ENCODE measurements at regions not wholly inside any gene's neighbourhood (a gene's known extent, or its start where the extent isn't known, plus 50 kb on each side); places are given as distances from the start of the nearest gene placed in this dataset.

DNA sequence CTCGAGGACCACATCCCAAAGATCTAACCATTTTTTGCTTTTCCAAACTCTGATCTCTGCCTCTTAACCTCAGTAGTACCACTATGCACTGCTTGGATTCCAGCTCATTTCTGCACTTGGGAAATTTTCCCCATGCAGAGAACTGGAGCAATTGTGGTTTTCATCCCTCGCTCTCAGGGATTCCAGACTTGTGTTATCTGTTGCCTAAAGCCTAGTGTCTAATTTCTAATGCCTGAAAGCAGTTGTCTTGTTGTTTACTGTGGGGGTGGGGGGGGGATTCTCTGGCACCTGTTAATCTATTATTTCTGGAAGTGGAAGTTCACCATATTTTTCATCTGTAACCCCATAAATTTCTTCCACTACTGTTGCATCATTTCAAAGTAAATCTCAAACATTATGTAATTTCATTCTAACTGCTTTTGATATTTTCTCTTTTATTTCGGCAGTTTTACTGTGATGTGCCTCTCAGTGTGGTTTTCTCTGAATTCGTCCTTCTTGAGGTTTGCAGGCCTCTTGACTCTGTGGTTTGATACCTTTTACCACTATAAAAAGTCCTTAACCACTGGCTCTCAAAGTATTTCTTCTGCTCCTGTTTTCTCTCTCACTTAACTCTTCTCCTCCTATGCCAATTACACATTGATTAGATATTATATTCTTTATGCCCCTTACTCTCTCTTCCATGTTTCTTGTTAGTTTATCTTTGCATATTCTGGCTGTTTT, 205.6 kb upstream of the EOLA2 start:
- ATAC-seq, result no peak
- peaks cover 0 to 15% (median under 1%) of the 10 kb centered on the region in 5 donors for H3K27me3 Mint-ChIP-seq
- peaks cover 0 to 1% (median 0%) of the 10 kb centered on the region in 7 donors for H3K4me1 Mint-ChIP-seq
- peaks cover 0 to 4% (median 0%) of the 10 kb centered on the region in 5 donors for H3K36me3 Mint-ChIP-seq
- no peak overlapping the region for H3K27ac Mint-ChIP-seq
- Histone ChIP-seq H3K9me3 (ENCODE audit: control insufficient read depth in 2 of 3, low read length in 3 of 3) (no peaks in the 10 kb centered on the region), H3K27me3 (ENCODE audit: control insufficient read depth in 2 of 2, insufficient read depth in 2 of 2, low read length in 2 of 2) (no peaks in the 10 kb centered on the region), H3K4me3 (ENCODE audit: low read length) (no peak overlapping the region), H3K27ac (ENCODE audit: low read depth, low read length) (no peak overlapping the region), H3K36me3 (ENCODE audit: control insufficient read depth in 2 of 3, insufficient read depth in 3 of 3, low read length in 3 of 3) (no peaks in the 10 kb centered on the region), H3K4me1 (ENCODE audit: control insufficient read depth in 2 of 2, insufficient read depth in 2 of 2, low read length in 2 of 2) (no peaks in the 10 kb centered on the region)
- intact Hi-C loops (cut with micrococcal nuclease), result no loop called here
- ChIA-PET POLR2A (no interaction called here), CTCF (no interaction called here)
- peak overlapping the region in 1 of 10 donors; percentile 25 for H3K4me3 Mint-ChIP-seq
- H3K9me3 Mint-ChIP-seq, result peaks cover 0 to 24% (median 7%) of the 10 kb centered on the region in 11 donors
- DNase-seq, result no peak

DNA sequence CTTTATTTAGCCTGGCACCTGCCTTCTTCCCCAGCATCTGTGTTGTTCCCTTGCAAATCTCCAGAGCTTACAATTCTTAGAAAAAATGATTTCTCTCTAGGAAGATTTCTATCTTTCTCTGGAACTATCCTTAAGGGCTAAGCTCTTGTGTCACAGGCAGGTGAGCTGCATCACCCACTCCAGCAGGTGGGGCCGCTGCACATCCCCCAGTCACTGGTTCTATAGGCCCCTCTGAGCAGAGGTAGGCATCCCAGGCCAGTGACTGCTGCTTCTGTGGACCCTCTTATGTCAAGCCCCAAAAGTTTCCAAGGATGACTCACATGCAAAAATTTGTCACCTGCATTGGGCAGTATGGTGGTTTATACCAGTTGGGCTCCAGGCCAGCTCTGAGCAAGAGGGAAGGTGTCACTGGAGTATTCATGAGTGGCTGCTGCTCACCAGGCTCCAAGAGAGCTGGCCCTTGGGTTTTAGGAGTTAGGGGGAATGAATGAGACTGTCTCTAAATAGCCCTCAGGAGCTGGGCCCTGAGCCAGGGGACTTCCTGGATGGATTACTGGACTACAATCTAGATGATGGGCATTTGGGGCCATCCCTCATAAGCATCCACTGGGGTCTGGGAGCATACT, 208.1 kb upstream of the EOLA2 start:
- Histone ChIP-seq H3K36me3 (ENCODE audit: control insufficient read depth in 2 of 3, insufficient read depth in 3 of 3, low read length in 3 of 3) (no peaks in the 10 kb centered on the region), H3K4me1 (ENCODE audit: control insufficient read depth in 2 of 2, insufficient read depth in 2 of 2, low read length in 2 of 2) (no peaks in the 10 kb centered on the region), H3K9me3 (ENCODE audit: control insufficient read depth in 2 of 3, low read length in 3 of 3) (no peaks in the 10 kb centered on the region), H3K27ac (ENCODE audit: low read depth, low read length) (no peak overlapping the region), H3K4me3 (ENCODE audit: low read length) (no peak overlapping the region), H3K27me3 (ENCODE audit: control insufficient read depth in 2 of 2, insufficient read depth in 2 of 2, low read length in 2 of 2) (no peaks in the 10 kb centered on the region)
- DNase-seq (no peak), ATAC-seq (no peak)
- Mint-ChIP-seq H3K4me3 (no peak overlapping the region), H3K4me1 (peaks cover 0 to 3% (median 0%) of the 10 kb centered on the region in 7 donors), H3K36me3 (peaks cover 0 to 4% (median 0%) of the 10 kb centered on the region in 5 donors), H3K9me3 (peaks cover 0 to 22% (median 7%) of the 10 kb centered on the region in 11 donors), H3K27me3 (peaks cover 0 to 13% (median 4%) of the 10 kb centered on the region in 5 donors), H3K27ac (no peak overlapping the region)
- CTCF ChIA-PET, result no interaction called here
- intact Hi-C loops (cut with micrococcal nuclease), result no loop called here
- POLR2A ChIA-PET, result no interaction called here

- no peak for ATAC-seq
- no peak overlapping the region for H3K4me3 Mint-ChIP-seq
These were observed 210.7 kb upstream of the EOLA2 start for GRCh38 chrX:150148749-150149672.

DNA sequence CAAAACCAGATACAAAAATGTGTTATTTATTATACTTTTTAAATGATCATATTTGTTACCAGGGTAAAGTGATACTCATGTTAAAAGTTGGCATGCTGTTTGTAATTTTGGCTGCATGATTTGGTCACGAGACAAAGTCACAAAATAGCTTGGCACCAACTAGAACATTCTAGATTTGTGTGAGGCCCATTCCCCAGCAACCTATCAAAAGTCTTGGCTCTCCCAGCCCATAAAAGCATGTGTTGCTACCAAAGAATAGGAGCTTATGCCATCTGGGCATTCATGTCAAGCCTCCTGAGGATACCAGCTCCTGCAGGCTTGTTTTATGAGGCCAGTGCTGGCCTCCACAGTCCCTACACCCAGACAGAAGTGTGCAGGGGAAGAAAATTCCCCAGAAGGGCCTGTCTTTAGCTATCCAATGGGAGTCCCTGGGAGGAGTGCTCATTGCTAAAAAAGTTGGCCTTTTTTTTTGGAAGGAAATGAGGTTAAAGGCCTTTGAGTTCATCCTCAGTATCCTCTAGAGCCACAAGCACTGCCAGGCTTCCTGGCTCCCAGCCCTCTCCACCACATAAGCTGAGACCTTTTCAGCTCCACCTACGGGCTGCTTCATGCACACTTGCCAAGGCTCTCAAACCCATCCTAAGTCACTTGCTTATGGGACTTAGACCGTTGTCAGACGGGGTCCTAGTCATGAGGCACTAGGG, 211.9 kb upstream of the EOLA2 start:
- no peak overlapping the region for H3K4me3 ChIP-seq (ENCODE audit: low read length)
- no peaks in the 10 kb centered on the region for H3K9me3 ChIP-seq (ENCODE audit: control insufficient read depth in 2 of 3, low read length in 3 of 3)
- no peak overlapping the region for H3K27ac ChIP-seq (ENCODE audit: low read depth, low read length)
- H3K4me1 Mint-ChIP-seq, result peaks cover 0 to 3% (median 0%) of the 10 kb centered on the region in 7 donors
- ATAC-seq (no peak), DNase-seq (no peak)
- no peaks in the 10 kb centered on the region for H3K36me3 Mint-ChIP-seq
- H3K27me3 Mint-ChIP-seq, result peaks cover 0 to 4% (median 0%) of the 10 kb centered on the region in 5 donors
- no peak overlapping the region for H3K27ac Mint-ChIP-seq
- CTCF ChIA-PET, result no interaction called here
- no peaks in the 10 kb centered on the region for H3K36me3 ChIP-seq (ENCODE audit: control insufficient read depth in 2 of 3, insufficient read depth in 3 of 3, low read length in 3 of 3)
- H3K4me3 Mint-ChIP-seq, result no peak overlapping the region
- no peaks in the 10 kb centered on the region for H3K27me3 ChIP-seq (ENCODE audit: control insufficient read depth in 2 of 2, insufficient read depth in 2 of 2, low read length in 2 of 2)
- POLR2A ChIA-PET, result no interaction called here
- intact Hi-C loops (cut with micrococcal nuclease), result no loop called here
- no peaks in the 10 kb centered on the region for H3K4me1 ChIP-seq (ENCODE audit: control insufficient read depth in 2 of 2, insufficient read depth in 2 of 2, low read length in 2 of 2)
- H3K9me3 Mint-ChIP-seq, result peaks cover 0 to 1% (median 0%) of the 10 kb centered on the region in 11 donors

More at GRCh38 chrX:150148749-150149672, 210.7 kb upstream of the EOLA2 start:
- H3K9me3 ChIP-seq (ENCODE audit: control insufficient read depth in 2 of 3, low read length in 3 of 3), result no peaks in the 10 kb centered on the region
- no peak for DNase-seq
- Mint-ChIP-seq H3K27me3 (peaks cover 0 to 4% (median 0%) of the 10 kb centered on the region in 5 donors), H3K4me1 (peaks cover 0 to 3% (median 0%) of the 10 kb centered on the region in 7 donors), H3K36me3 (no peaks in the 10 kb centered on the region), H3K27ac (no peak overlapping the region), H3K9me3 (peaks cover 0 to 4% (median 0%) of the 10 kb centered on the region in 11 donors)
- ChIA-PET CTCF (no interaction called here), POLR2A (no interaction called here)
- H3K27me3 ChIP-seq (ENCODE audit: control insufficient read depth in 2 of 2, insufficient read depth in 2 of 2, low read length in 2 of 2), result no peaks in the 10 kb centered on the region
- no peaks in the 10 kb centered on the region for H3K4me1 ChIP-seq (ENCODE audit: control insufficient read depth in 2 of 2, insufficient read depth in 2 of 2, low read length in 2 of 2)
- H3K27ac ChIP-seq (ENCODE audit: low read depth, low read length), result no peak overlapping the region
- intact Hi-C loops (cut with micrococcal nuclease), result loop anchor here in 1 of 2 donors (1.0 kb wide), 1 partner anchor 13 kb away; no protein-coding TSS in a partner anchor
- H3K4me3 ChIP-seq (ENCODE audit: low read length), result no peak overlapping the region
- H3K36me3 ChIP-seq (ENCODE audit: control insufficient read depth in 2 of 3, insufficient read depth in 3 of 3, low read length in 3 of 3), result no peaks in the 10 kb centered on the region

DNA sequence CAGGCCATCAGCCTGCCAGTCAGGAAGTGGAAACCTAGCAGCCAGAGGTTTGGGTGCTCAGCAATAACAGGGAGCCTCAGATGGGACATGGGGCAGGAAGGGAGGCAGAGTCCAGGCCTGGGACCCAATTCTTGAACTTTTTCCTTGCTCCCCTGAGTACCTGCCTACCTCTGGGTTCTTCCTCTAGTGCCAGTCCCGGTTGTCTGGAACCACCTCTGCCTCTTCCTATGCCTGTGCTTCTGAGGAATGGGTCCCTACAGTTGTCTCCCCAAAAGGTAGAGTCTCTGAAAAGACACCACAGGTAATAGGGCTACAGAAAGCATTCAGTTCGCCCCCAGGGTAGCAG, 212.4 kb upstream of the MAMLD1 start:
- H3K9me3 ChIP-seq (ENCODE audit: control insufficient read depth in 2 of 3, low read length in 3 of 3), result no peaks in the 10 kb centered on the region
- CTCF ChIA-PET, result no interaction called here

GRCh38 chrX:150152036-150152435, 211.1 kb upstream of the MAMLD1 start:
- H3K27me3 ChIP-seq (ENCODE audit: control insufficient read depth in 2 of 2, insufficient read depth in 2 of 2, low read length in 2 of 2), result no peaks in the 10 kb centered on the region
- H3K36me3 ChIP-seq (ENCODE audit: control insufficient read depth in 2 of 3, insufficient read depth in 3 of 3, low read length in 3 of 3), result no peaks in the 10 kb centered on the region
- Mint-ChIP-seq H3K4me3 (no peak overlapping the region), H3K36me3 (no peaks in the 10 kb centered on the region), H3K4me1 (peaks cover 0 to 3% (median 0%) of the 10 kb centered on the region in 7 donors), H3K9me3 (peaks cover 0 to 1% (median 0%) of the 10 kb centered on the region in 11 donors), H3K27me3 (peaks cover 0 to 4% (median 0%) of the 10 kb centered on the region in 5 donors), H3K27ac (no peak overlapping the region)
- ATAC-seq, result no peak
- no peaks in the 10 kb centered on the region for H3K9me3 ChIP-seq (ENCODE audit: control insufficient read depth in 2 of 3, low read length in 3 of 3)
- no peak overlapping the region for H3K4me3 ChIP-seq (ENCODE audit: low read length)
- CTCF ChIA-PET, result no interaction called here
- POLR2A ChIA-PET, result no interaction called here
- no peaks in the 10 kb centered on the region for H3K4me1 ChIP-seq (ENCODE audit: control insufficient read depth in 2 of 2, insufficient read depth in 2 of 2, low read length in 2 of 2)
- intact Hi-C loops (cut with micrococcal nuclease), result no loop called here
- H3K27ac ChIP-seq (ENCODE audit: low read depth, low read length), result no peak overlapping the region
- DNase-seq, result no peak

More for the DNA sequence above, 212.4 kb upstream of the MAMLD1 start:
- ATAC-seq (no peak), DNase-seq (no peak)
- H3K27ac Mint-ChIP-seq, result no peak overlapping the region
- H3K9me3 Mint-ChIP-seq, result peaks cover 0 to 1% (median 0%) of the 10 kb centered on the region in 11 donors
- intact Hi-C loops (cut with micrococcal nuclease), result no loop called here
- Histone ChIP-seq H3K4me3 (ENCODE audit: low read length) (no peak overlapping the region), H3K27ac (ENCODE audit: low read depth, low read length) (no peak overlapping the region), H3K36me3 (ENCODE audit: control insufficient read depth in 2 of 3, insufficient read depth in 3 of 3, low read length in 3 of 3) (no peaks in the 10 kb centered on the region), H3K4me1 (ENCODE audit: control insufficient read depth in 2 of 2, insufficient read depth in 2 of 2, low read length in 2 of 2) (no peaks in the 10 kb centered on the region), H3K27me3 (ENCODE audit: control insufficient read depth in 2 of 2, insufficient read depth in 2 of 2, low read length in 2 of 2) (no peaks in the 10 kb centered on the region)
- H3K36me3 Mint-ChIP-seq, result no peaks in the 10 kb centered on the region
- POLR2A ChIA-PET, result no interaction called here
- no peak overlapping the region for H3K4me3 Mint-ChIP-seq
- H3K4me1 Mint-ChIP-seq, result peaks cover 0 to 3% (median 0%) of the 10 kb centered on the region in 7 donors
- peaks cover 0 to 4% (median 0%) of the 10 kb centered on the region in 5 donors for H3K27me3 Mint-ChIP-seq
